ENCODE measurements at regions not wholly inside any gene's neighbourhood (a gene's known extent, or its start where the extent isn't known, plus 50 kb on each side); places are given as distances from the start of the nearest gene placed in this dataset.

DNA sequence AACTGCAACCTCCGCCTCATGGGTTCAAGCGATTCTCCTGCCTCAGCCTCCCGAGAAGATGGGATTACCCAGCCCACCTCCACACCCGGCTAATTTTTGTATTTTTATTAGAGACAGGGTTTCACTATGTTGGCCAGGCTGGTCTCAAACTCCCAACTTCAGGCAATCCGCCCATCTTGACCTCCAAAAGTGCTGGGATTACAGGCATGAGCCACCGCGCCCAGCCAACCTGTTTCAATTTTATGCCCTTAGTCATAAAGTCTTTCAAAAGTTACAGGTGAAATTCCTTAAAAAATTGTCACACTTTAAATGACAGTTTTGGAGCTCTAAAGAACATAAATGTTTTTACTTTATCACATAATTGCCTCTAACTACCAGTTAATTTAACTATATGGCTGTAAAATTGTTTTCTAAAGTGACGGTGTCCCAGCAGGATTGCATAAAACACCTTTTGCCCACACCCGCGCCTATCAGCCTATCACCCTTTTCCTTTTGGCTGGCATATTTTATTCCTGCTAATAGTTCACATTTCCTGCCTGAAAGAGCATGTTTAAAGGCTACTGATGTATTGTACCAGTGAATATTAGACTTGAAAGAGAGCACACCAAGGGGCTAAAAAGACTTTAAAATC is 164.2 kb upstream of the SEMA6D start:
- TF ChIP-seq MYC (IDR thresholded peaks at IDR 0.05; ENCODE audit: low read depth, low read length), result no peak
- no peak for TF ChIP-seq POLR2A (IDR thresholded peaks at IDR 0.05; ENCODE audit: extremely low read depth, insufficient read length)
- TF ChIP-seq, protein P1, sequence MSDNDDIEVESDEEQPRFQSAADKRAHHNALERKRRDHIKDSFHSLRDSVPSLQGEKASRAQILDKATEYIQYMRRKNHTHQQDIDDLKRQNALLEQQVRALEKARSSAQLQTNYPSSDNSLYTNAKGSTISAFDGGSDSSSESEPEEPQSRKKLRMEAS (IDR thresholded peaks at IDR 0.05; ENCODE audit: low read depth, low read length), result no peak
- TF ChIP-seq, protein P2, sequence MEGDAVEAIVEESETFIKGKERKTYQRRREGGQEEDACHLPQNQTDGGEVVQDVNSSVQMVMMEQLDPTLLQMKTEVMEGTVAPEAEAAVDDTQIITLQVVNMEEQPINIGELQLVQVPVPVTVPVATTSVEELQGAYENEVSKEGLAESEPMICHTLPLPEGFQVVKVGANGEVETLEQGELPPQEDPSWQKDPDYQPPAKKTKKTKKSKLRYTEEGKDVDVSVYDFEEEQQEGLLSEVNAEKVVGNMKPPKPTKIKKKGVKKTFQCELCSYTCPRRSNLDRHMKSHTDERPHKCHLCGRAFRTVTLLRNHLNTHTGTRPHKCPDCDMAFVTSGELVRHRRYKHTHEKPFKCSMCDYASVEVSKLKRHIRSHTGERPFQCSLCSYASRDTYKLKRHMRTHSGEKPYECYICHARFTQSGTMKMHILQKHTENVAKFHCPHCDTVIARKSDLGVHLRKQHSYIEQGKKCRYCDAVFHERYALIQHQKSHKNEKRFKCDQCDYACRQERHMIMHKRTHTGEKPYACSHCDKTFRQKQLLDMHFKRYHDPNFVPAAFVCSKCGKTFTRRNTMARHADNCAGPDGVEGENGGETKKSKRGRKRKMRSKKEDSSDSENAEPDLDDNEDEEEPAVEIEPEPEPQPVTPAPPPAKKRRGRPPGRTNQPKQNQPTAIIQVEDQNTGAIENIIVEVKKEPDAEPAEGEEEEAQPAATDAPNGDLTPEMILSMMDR (IDR thresholded peaks at IDR 0.05; ENCODE audit: low read depth, low read length), result no peak
- DNase-seq (ENCODE audit: low read depth), result no peak
- H3K4me3 ChIP-seq (ENCODE audit: low read depth, low read length), result no peak overlapping the region

DNA sequence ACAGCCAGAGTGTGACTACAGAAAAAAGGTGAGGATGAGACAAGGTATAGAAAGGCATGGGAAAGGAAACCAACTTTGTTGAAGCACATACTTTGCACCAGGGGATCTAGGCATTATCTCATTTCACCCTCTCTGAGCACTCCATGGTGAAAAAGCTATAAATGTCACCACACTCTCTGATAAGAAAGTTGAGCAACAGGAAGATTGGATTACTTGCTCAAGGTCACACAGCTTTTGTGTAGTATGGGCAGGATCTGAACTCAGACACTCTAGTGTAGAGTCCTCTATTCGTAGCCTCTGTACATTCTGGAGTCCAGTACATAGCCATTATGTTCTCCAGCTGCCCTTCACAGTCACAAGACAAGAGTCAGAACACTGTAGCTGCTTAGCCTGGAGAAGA is 163.4 kb upstream of the SEMA6D start:
- TF ChIP-seq, protein P1 (IDR thresholded peaks at IDR 0.05; ENCODE audit: low read depth, low read length), result no peak
- TF ChIP-seq, protein P2 (IDR thresholded peaks at IDR 0.05; ENCODE audit: low read depth, low read length), result no peak

DNA sequence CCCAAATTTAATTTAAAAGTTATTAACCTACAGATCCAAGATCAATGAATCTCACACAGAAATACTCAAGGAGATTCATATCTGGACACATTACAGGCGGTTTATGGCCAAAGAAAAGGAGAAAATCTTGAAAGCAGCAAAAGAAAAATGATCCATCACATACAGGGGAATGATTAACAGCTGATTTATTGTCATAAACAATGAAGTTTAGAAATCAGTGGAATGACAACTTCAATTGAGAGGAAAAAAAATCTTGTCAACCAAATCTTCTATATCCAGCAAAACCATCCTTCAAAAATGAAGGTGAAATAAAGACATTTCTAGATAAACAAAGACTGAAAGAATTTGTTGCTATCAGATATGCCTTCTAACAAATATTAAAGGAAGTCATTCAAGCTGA is 156.2 kb upstream of the SEMA6D start:
- no peak for DNase-seq (ENCODE audit: low read depth)
- TF ChIP-seq, protein P1 (IDR thresholded peaks at IDR 0.05; ENCODE audit: low read depth, low read length), result no peak
- TF ChIP-seq, protein P2 (IDR thresholded peaks at IDR 0.05; ENCODE audit: low read depth, low read length), result no peak
- no peak for TF ChIP-seq MYC (IDR thresholded peaks at IDR 0.05; ENCODE audit: low read depth, low read length)
- no peak for TF ChIP-seq POLR2A (IDR thresholded peaks at IDR 0.05; ENCODE audit: extremely low read depth, insufficient read length)
- no peak overlapping the region for H3K4me3 ChIP-seq (ENCODE audit: low read depth, low read length)

More for the DNA sequence above, 163.4 kb upstream of the SEMA6D start:
- no peak for DNase-seq (ENCODE audit: low read depth)
- H3K4me3 ChIP-seq (ENCODE audit: low read depth, low read length), result no peak overlapping the region

DNA sequence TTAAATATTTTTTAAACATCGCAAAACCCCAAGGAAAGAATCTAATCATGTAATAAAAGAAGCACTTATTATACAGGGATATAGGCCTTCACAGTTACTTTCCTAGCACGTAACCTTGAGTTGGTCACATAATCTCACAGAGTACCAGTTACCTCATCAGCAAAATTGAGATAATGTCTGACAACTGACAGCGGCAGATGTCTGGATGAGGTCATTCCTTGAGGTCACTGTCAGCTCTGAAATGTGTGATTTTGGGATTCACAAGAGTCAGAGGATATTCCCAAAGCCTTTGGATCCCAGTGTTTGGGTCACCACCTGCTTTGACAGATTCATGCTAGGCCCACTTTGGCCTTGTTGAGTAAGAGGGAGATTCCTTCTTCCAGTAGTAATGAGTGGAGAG is 151.4 kb upstream of the SEMA6D start:
- no peak overlapping the region for H3K4me3 ChIP-seq (ENCODE audit: low read depth, low read length)
- TF ChIP-seq POLR2A (IDR thresholded peaks at IDR 0.05; ENCODE audit: extremely low read depth, insufficient read length), result no peak
- TF ChIP-seq, protein P2 (IDR thresholded peaks at IDR 0.05; ENCODE audit: low read depth, low read length), result no peak
- TF ChIP-seq MYC (IDR thresholded peaks at IDR 0.05; ENCODE audit: low read depth, low read length), result no peak
- TF ChIP-seq, protein P1 (IDR thresholded peaks at IDR 0.05; ENCODE audit: low read depth, low read length), result no peak
- no peak for DNase-seq (ENCODE audit: low read depth)

DNA sequence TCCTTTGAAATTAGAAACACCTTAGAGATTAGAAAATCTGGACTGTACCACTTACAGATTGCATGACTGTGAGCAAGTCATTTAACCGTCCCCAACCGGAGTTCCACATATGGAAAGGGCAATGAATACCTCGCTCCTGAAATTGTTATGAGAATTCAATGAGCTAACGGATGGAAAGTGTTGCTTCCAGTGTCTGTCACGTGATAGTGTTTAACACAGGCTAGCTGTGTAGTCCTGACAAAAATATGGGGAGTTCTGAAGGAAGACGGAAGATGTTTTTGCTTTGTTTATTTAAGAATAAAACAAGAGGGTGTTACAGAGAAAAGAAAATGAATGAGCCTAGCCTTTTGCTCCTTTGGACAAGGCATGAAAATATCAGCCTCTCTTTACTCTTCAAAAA is 150.7 kb upstream of the SEMA6D start:
- no peak for DNase-seq (ENCODE audit: low read depth)
- H3K4me3 ChIP-seq (ENCODE audit: low read depth, low read length), result no peak overlapping the region
- TF ChIP-seq, protein P1 (IDR thresholded peaks at IDR 0.05; ENCODE audit: low read depth, low read length), result no peak
- TF ChIP-seq, protein P2 (IDR thresholded peaks at IDR 0.05; ENCODE audit: low read depth, low read length), result no peak
- TF ChIP-seq POLR2A (IDR thresholded peaks at IDR 0.05; ENCODE audit: extremely low read depth, insufficient read length) (no peak), MYC (IDR thresholded peaks at IDR 0.05; ENCODE audit: low read depth, low read length) (no peak)
